Pancreas (tissue), 10 donors: ENCODE measurements at regions not wholly inside any gene's neighbourhood (a gene's known extent, or its start where the extent isn't known, plus 50 kb on each side); places are given as distances from the start of the nearest gene placed in this dataset.

ENCODE experiments used
- ATAC-seq, 4 donors: fragments of 200-7000 bp; cut with Tn5 transposase; one replicate each; pipeline versions ENCODE4 v1.8.0 to v1.9.1; 2020; ENCODE audit warnings: mild to moderate bottlenecking in 4 of 4, moderate library complexity in 4 of 4
- DNase-seq, 6 donors: peaks; one replicate each; pipeline ENCODE4 v3.0.0-alpha.2; 2020
- FAIRE-seq: peaks from 2 replicates; lab custom pipeline; 2012; peaks lifted over from hg19 to GRCh38; lab: Jason Lieb, UNC
- H3K27ac ChIP-seq, 4 donors: fragments of 200-600 bp; sonication (generic); 1 replicate in 3 of 4; 2 replicates in 1 of 4; pipeline versions ENCODE4 v1.5.0 to v1.8.0; 2020
- H3K27me3 ChIP-seq, 4 donors: fragments of 200-600 bp; one replicate each; pipeline ENCODE4 v1.8.0; 2021
- H3K36me3 ChIP-seq, 3 donors: fragments of 200-600 bp; sonication (generic) in 1 of 3; one replicate each; pipeline versions ENCODE4 v1.5.0 to v1.8.0; 2020 to 2021
- H3K4me1 ChIP-seq, 3 donors: fragments of 200-600 bp; one replicate each; pipeline ENCODE4 v1.8.0; 2021
- H3K4me3 ChIP-seq, 4 donors: fragments of 200-600 bp; sonication (generic) in 2 of 4; one replicate each; pipeline versions ENCODE4 v1.5.0 to v1.8.0; 2020 to 2021
- H3K9me3 ChIP-seq, 4 donors: fragments of 200-600 bp; one replicate each; pipeline ENCODE4 v1.8.0; 2021
- CTCF ChIP-seq, 4 donors: fragments of 200-600 bp; sonication (generic) in 3 of 4; IDR thresholded peaks; one replicate each; pipeline versions ENCODE4 v1.5.0 to v1.8.0; 2021; ENCODE audit warnings: antibody characterized with exemption in 4 of 4
- WGBS, 2 donors: extraction: QIAGEN DNeasy Blood & Tissue Kit; methylation state at CpG; one replicate each; pipeline ENCODE4 v1.1.7; 2013; 5-methylcytosine and 5-hydroxymethylcytosine counted together
- intact Hi-C, 3 donors: fragments of 100-400 bp; cut with DNase I; formaldehyde crosslinking; loops; one replicate each; pipeline versions ENCODE4 v1.11.1 to v1.14.2; 2022
- donor health status: healthy with polysubstance abuse.
- donor health status: DM: no; HTN: no; CAD: no; lungs with moderate emphysema.
- donor health status: DM: no; HTN: no; CAD: no.
- donor health status: control.
- donor health status: control.
- donor health status: Bipolar disorder and iron deficiency.
- donor health status: DM: yes; HTN: yes; CAD: no.
- donor health status: DM: no; HTN: no; CAD: no.
- donor health status: DM: no; HTN: no; CAD: no.
- donor health status: DM: yes; HTN: yes; CAD: no.

- DNase-seq (no peak), FAIRE-seq (no peak), ATAC-seq (no peak)
- no peaks in the 10 kb centered on the region for H3K36me3 ChIP-seq
- intact Hi-C loops, result no loop called here
- no peak overlapping the region for H3K27ac ChIP-seq
- H3K9me3 ChIP-seq, result no peaks in the 10 kb centered on the region
- no peak overlapping the region for H3K4me3 ChIP-seq
- H3K4me1 ChIP-seq, result no peaks in the 10 kb centered on the region
- H3K27me3 ChIP-seq, result no peaks in the 10 kb centered on the region
- TF ChIP-seq CTCF (IDR thresholded peaks at IDR 0.05), result no peak
- WGBS, 2 donors, result 67 to 84% methylated on average over 2 of the region's 2 CpGs
Observed at GRCh38 chr7:83782628-83783027, 133.7 kb upstream of the SEMA3E start.

- Histone ChIP-seq H3K4me1 (no peaks in the 10 kb centered on the region), H3K27ac (no peak overlapping the region), H3K9me3 (no peaks in the 10 kb centered on the region), H3K4me3 (no peak overlapping the region), H3K27me3 (no peaks in the 10 kb centered on the region), H3K36me3 (no peaks in the 10 kb centered on the region)
- TF ChIP-seq CTCF (IDR thresholded peaks at IDR 0.05), result no peak
- FAIRE-seq (no peak), ATAC-seq (no peak), DNase-seq (no peak)
- intact Hi-C loops, result no loop called here
- WGBS, 2 donors, result 4 to 14% methylated on average over 1 of the region's 1 CpG
Observed at GRCh38 chr7:83778073-83778443, 129.1 kb upstream of the SEMA3E start.

GRCh38 chr7:83777406-83778072 lies 128.6 kb upstream of the SEMA3E start:
- TF ChIP-seq CTCF (IDR thresholded peaks at IDR 0.05), result no peak
- H3K27ac ChIP-seq, result no peak overlapping the region
- H3K27me3 ChIP-seq, result no peaks in the 10 kb centered on the region
- intact Hi-C loops, result no loop called here
- H3K36me3 ChIP-seq, result no peaks in the 10 kb centered on the region
- ATAC-seq, result no peak
- FAIRE-seq, result no peak
- H3K4me1 ChIP-seq, result no peaks in the 10 kb centered on the region
- DNase-seq, result no peak
- 58 to 72% methylated on average over 5 of the region's 5 CpGs for WGBS, 2 donors
- no peaks in the 10 kb centered on the region for H3K9me3 ChIP-seq
- H3K4me3 ChIP-seq, result no peak overlapping the region

- ATAC-seq (no peak), FAIRE-seq (no peak), DNase-seq (no peak)
- Histone ChIP-seq H3K36me3 (no peaks in the 10 kb centered on the region), H3K27me3 (no peaks in the 10 kb centered on the region), H3K27ac (no peak overlapping the region), H3K9me3 (no peaks in the 10 kb centered on the region), H3K4me3 (no peak overlapping the region), H3K4me1 (no peaks in the 10 kb centered on the region)
- 49 to 65% methylated on average over 3 of the region's 3 CpGs for WGBS, 2 donors
- TF ChIP-seq CTCF (IDR thresholded peaks at IDR 0.05), result no peak
- intact Hi-C loops, result no loop called here
Observed at GRCh38 chr7:83769407-83769806, 120.5 kb upstream of the SEMA3E start.

- Histone ChIP-seq H3K4me1 (no peaks in the 10 kb centered on the region), H3K9me3 (no peaks in the 10 kb centered on the region), H3K27me3 (no peaks in the 10 kb centered on the region), H3K4me3 (no peak overlapping the region), H3K27ac (no peak overlapping the region), H3K36me3 (no peaks in the 10 kb centered on the region)
- DNase-seq (no peak), ATAC-seq (no peak), FAIRE-seq (no peak)
- intact Hi-C loops, result no loop called here
- 81 to 95% methylated on average over 1 of the region's 1 CpG for WGBS, 2 donors
- no peak for TF ChIP-seq CTCF (IDR thresholded peaks at IDR 0.05)
Observed at GRCh38 chr7:83751217-83751616, 102.3 kb upstream of the SEMA3E start.
